Neural progenitor cell (in vitro differentiated cells): ENCODE measurements at regions not wholly inside any gene's neighbourhood (a gene's known extent, or its start where the extent isn't known, plus 50 kb on each side); places are given as distances from the start of the nearest gene placed in this dataset.

ENCODE experiments used
- DNase-seq: peaks from one replicate; pipeline ENCODE4 v3.0.0-alpha.2; 2016; ENCODE audit warnings: low spot score
- H2AFZ ChIP-seq: fragments of 200-600 bp; sonication (generic); replicated peaks from 2 replicates; pipeline ENCODE4 v1.6.1; 2016; ENCODE audit warnings: antibody characterized with exemption
- H3F3A ChIP-seq: fragments of 200-600 bp; sonication (generic); 2 replicates; pipeline ENCODE4 v1.6.1; 2016; ENCODE audit warnings: antibody characterized with exemption, low read depth
- H3K27ac ChIP-seq: fragments of 200-600 bp; sonication (generic); 2 replicates; pipeline ENCODE4 v1.5.1; 2016; ENCODE audit warnings: mild to moderate bottlenecking
- H3K27me3 ChIP-seq: fragments of 200-600 bp; sonication (generic); 2 replicates; pipeline ENCODE4 v1.6.1; 2016; ENCODE audit warnings: mild to moderate bottlenecking, moderate library complexity
- H3K36me3 ChIP-seq: fragments of 200-600 bp; sonication (generic); 2 replicates; pipeline ENCODE4 v1.5.1; 2016
- H3K4me1 ChIP-seq: fragments of 200-600 bp; sonication (generic); 2 replicates; pipeline ENCODE4 v1.6.1; 2016; ENCODE audit warnings: mixed run types
- H3K4me2 ChIP-seq: fragments of 200-600 bp; sonication (generic); 2 replicates; pipeline ENCODE4 v1.6.1; 2016
- H3K4me3 ChIP-seq: fragments of 200-600 bp; sonication (generic); 2 replicates; pipeline ENCODE4 v1.5.1; 2016
- H3K79me2 ChIP-seq: fragments of 200-600 bp; sonication (generic); 2 replicates; pipeline ENCODE4 v1.6.1; 2016; ENCODE audit warnings: low read depth
- H3K9ac ChIP-seq: fragments of 200-600 bp; sonication (generic); 2 replicates; pipeline ENCODE4 v1.6.1; 2016
- H3K9me3 ChIP-seq: fragments of 200-600 bp; sonication (generic); 2 replicates; pipeline ENCODE4 v1.5.1; 2016; ENCODE audit warnings: low read depth
- H4K20me1 ChIP-seq: fragments of 200-600 bp; sonication (generic); 2 replicates; pipeline ENCODE4 v1.6.1; 2016; ENCODE audit warnings: low read depth
- H3K27ac Mint-ChIP-seq: 3 replicates; pipeline ENCODE4 v1.8.0; 2021; ENCODE audit warnings: mixed read lengths
- H3K27me3 Mint-ChIP-seq: 2 replicates; pipeline ENCODE4 v1.8.0; 2022; ENCODE audit warnings: low read depth, mild to moderate bottlenecking, inconsistent platforms, moderate library complexity, mixed read lengths; ENCODE audit not compliant: insufficient read depth
- H3K36me3 Mint-ChIP-seq: 3 replicates; pipeline ENCODE4 v1.8.0; 2021; ENCODE audit warnings: mixed read lengths
- H3K4me1 Mint-ChIP-seq: 3 replicates; pipeline ENCODE4 v1.8.0; 2021; ENCODE audit warnings: mixed read lengths
- H3K4me3 Mint-ChIP-seq: 3 replicates; pipeline ENCODE4 v1.8.0; 2021; ENCODE audit warnings: mild to moderate bottlenecking, moderate library complexity, mixed read lengths
- H3K9me3 Mint-ChIP-seq: 3 replicates; pipeline ENCODE4 v1.8.0; 2020; ENCODE audit warnings: mixed read lengths
- CTCF ChIP-seq: fragments of 200-600 bp; sonication (generic); IDR thresholded peaks from 2 replicates; pipeline ENCODE4 v1.5.1; 2017; ENCODE audit warnings: antibody characterized with exemption, mild to moderate bottlenecking
- EZH2 ChIP-seq: fragments of 200-600 bp; sonication (generic); IDR thresholded peaks from 2 replicates; pipeline ENCODE4 v1.6.1; 2017; ENCODE audit warnings: antibody characterized with exemption, mild to moderate bottlenecking, moderate library complexity
- EZH2phosphoT487 ChIP-seq: fragments of 200-600 bp; sonication (generic); IDR thresholded peaks from 2 replicates; pipeline ENCODE4 v1.6.1; 2017; ENCODE audit warnings: antibody characterized with exemption

- Histone ChIP-seq H3K27me3 (no peaks in the 10 kb centered on the region), H3K4me2 (no peak overlapping the region), H2AFZ (no peak overlapping the region), H3K36me3 (no peaks in the 10 kb centered on the region), H3K79me2 (no peaks in the 10 kb centered on the region), H3K4me3 (no peak overlapping the region), H3K9me3 (no peaks in the 10 kb centered on the region), H3K9ac (no peak overlapping the region), H3K4me1 (no peaks in the 10 kb centered on the region), H4K20me1 (no peaks in the 10 kb centered on the region), H3F3A (no peaks in the 10 kb centered on the region), H3K27ac (no peak overlapping the region)
- H3K9me3 Mint-ChIP-seq, result peaks cover 25% of the 10 kb centered on the region
- TF ChIP-seq CTCF, result no peak
- no peak for TF ChIP-seq EZH2phosphoT487
- TF ChIP-seq EZH2, result no peak
- no peak overlapping the region for H3K27ac Mint-ChIP-seq
- no peaks in the 10 kb centered on the region for H3K27me3 Mint-ChIP-seq
- no peak overlapping the region for H3K4me3 Mint-ChIP-seq
- DNase-seq, result no peak
- H3K4me1 Mint-ChIP-seq, result peaks cover 2% of the 10 kb centered on the region
- no peaks in the 10 kb centered on the region for H3K36me3 Mint-ChIP-seq
Measured at GRCh38 chr1:218742467-218743262, 397.5 kb downstream of the TGFB2 start.

DNA sequence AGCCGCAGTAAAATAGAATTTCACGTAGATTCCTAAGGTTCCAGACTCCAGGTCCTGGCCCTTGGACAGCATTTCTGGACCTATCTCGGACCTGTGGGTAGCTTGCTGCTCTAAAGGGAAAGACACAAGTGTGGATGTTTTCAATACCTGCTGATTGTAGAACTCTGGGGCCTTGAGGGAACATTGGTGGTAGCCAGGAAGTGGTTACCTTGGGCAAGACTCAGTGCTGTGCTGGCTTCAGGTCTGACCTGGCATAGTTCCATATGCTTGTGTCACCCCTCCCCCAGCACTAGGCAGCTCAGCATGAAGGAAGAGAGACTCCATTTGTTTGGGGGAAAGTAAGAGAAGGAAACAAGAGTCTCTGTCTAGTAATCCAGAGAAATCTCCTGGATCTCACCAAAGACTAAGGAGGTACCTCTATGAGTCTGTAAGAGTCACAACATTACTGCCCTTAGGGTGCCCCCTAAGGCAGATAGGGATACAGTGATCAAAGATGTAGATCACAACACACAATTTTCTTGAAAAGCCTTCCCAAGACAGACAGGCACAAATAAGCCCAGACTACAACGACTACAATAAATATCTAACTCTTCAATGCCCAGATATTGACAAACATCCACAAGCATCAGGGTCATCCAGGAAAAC, 398.8 kb downstream of the TGFB2 start:
- no peak overlapping the region for H2AFZ ChIP-seq
- no peaks in the 10 kb centered on the region for H3K36me3 Mint-ChIP-seq
- no peaks in the 10 kb centered on the region for H3K79me2 ChIP-seq
- H3F3A ChIP-seq, result no peaks in the 10 kb centered on the region
- no peak for DNase-seq
- H3K4me3 ChIP-seq, result no peak overlapping the region
- H3K9ac ChIP-seq, result no peak overlapping the region
- no peak overlapping the region for H3K4me3 Mint-ChIP-seq
- H3K9me3 Mint-ChIP-seq, result peaks cover 30% of the 10 kb centered on the region
- no peak for TF ChIP-seq EZH2phosphoT487
- no peak for TF ChIP-seq EZH2
- TF ChIP-seq CTCF, result no peak
- H3K9me3 ChIP-seq, result no peaks in the 10 kb centered on the region
- H3K4me2 ChIP-seq, result no peak overlapping the region
- no peaks in the 10 kb centered on the region for H3K27me3 ChIP-seq
- H4K20me1 ChIP-seq, result no peaks in the 10 kb centered on the region
- H3K27ac Mint-ChIP-seq, result no peak overlapping the region
- H3K27me3 Mint-ChIP-seq, result no peaks in the 10 kb centered on the region
- no peaks in the 10 kb centered on the region for H3K4me1 ChIP-seq
- H3K36me3 ChIP-seq, result no peaks in the 10 kb centered on the region
- H3K27ac ChIP-seq, result no peak overlapping the region
- H3K4me1 Mint-ChIP-seq, result peaks cover 2% of the 10 kb centered on the region

GRCh38 chr1:218748071-218748470, 402.9 kb downstream of the TGFB2 start:
- no peak for DNase-seq
- Histone ChIP-seq H3K36me3 (no peaks in the 10 kb centered on the region), H3K27me3 (no peaks in the 10 kb centered on the region), H4K20me1 (no peaks in the 10 kb centered on the region), H3K27ac (no peak overlapping the region), H3K4me3 (no peak overlapping the region), H2AFZ (no peak overlapping the region), H3K4me1 (no peaks in the 10 kb centered on the region), H3K9ac (no peak overlapping the region), H3F3A (no peaks in the 10 kb centered on the region), H3K4me2 (no peak overlapping the region), H3K9me3 (no peaks in the 10 kb centered on the region), H3K79me2 (no peaks in the 10 kb centered on the region)
- peaks cover 3% of the 10 kb centered on the region for H3K27me3 Mint-ChIP-seq
- no peaks in the 10 kb centered on the region for H3K36me3 Mint-ChIP-seq
- H3K4me1 Mint-ChIP-seq, result no peaks in the 10 kb centered on the region
- H3K4me3 Mint-ChIP-seq, result no peak overlapping the region
- peaks cover 32% of the 10 kb centered on the region for H3K9me3 Mint-ChIP-seq
- H3K27ac Mint-ChIP-seq, result no peak overlapping the region
- TF ChIP-seq EZH2phosphoT487 (no peak), CTCF (no peak), EZH2 (no peak)
